ENCODE measurements at regions not wholly inside any gene's neighbourhood (a gene's known extent, or its start where the extent isn't known, plus 50 kb on each side); places are given as distances from the start of the nearest gene placed in this dataset.

DNA sequence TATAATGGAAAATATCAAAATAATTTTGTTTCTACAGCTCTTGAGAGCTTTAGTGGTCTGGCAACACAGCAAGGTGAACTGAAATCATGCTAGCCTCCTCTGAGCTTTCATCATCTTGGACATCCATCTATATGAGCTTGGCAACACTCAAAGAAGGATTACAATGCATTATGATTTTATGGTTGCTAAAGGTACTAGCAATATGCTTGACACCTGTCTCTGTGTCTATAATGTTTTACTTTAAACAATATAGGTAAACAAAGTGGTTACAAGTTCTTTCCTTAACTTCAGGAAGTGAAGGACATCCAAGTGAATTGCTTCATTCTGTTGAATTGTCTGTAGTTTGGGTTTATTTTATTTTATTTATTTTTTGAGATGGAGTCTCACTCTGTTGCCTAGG, 203.7 kb upstream of the RRP15 start:
- no peak for TF ChIP-seq GATA3 (IDR thresholded peaks at IDR 0.05; ENCODE audit: low read depth, low read length)
- TF ChIP-seq GATA2 (IDR thresholded peaks at IDR 0.05; ENCODE audit: low read depth, low read length) = no peak
